Posterior vena cava (tissue), 2 donors: ENCODE measurements at regions not wholly inside any gene's neighbourhood (a gene's known extent, or its start where the extent isn't known, plus 50 kb on each side); places are given as distances from the start of the nearest gene placed in this dataset.

ENCODE experiments used
- DNase-seq: peaks from one replicate; pipeline ENCODE4 v3.0.0-alpha.2; 2020; ENCODE audit warnings: low spot score
- intact Hi-C, 2 donors: fragments of 100-400 bp; cut with DNase I; formaldehyde crosslinking; loops; one replicate each; pipeline versions ENCODE4 v1.14.1 to v1.14.2; 2022 to 2023
- donor health status: DM: yes; HTN: yes; CAD: no.
- donor health status: DM: yes; HTN: yes; CAD: no.

DNA sequence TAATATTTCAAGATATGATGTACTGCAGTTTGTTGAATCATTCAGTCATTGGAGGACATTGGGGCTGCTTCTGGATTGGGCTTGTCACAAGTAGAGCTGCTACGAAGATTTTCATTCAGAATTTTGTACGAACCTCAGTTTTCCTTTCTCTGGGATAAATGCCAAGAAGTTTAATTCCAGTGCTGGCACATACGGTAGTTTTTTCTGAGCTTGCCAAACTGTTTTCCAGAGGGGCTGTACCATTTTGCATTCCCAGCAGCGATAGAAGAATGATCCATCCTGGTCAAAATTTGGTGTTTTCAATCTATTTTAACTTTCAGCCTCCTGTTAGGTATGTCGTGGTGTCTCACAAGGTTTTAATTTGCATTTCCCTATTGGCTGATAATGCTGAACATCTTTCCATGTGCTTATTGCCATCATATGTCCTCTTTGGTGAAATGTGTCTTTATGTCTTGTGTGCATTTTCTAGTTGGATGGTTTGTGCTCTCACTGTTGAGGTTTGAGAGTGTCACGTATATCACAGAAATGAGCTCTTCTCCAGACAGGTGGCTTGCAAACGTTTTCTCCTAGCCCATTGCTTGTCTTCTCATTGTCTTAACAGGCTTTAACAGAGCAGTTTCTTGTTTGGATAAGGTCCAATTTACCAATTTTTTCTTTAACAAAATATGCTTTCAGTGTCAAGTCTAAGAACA is 612.6 kb downstream of the GALR1 start:
- intact Hi-C loops = no loop called here
- no peak for DNase-seq

DNA sequence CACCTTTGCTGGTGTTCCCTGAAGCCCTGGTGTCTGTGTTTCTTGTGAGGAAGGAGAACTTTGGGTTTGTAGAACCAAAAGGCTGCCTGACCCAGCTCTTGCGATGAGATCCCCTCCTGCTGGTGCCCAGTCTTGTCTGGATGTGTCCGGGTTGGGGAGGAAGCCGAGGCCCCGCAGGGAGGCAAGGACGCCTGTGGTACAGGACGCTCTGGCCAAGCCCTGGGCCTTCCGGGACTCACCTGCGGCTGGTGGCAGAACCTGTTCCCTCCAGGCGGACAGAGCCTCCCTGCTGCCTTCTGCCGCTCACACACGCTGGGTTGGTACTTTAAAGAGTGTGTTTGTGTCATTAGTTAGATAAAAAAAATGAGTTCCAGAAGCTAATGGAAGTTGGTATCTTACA is 616.2 kb downstream of the GALR1 start:
- no peak for DNase-seq
- intact Hi-C loops = no loop called here

GRCh38 chr18:77866351-77866750 is 616.7 kb downstream of the GALR1 start:
- intact Hi-C loops = no loop called here
- DNase-seq = no peak

DNA sequence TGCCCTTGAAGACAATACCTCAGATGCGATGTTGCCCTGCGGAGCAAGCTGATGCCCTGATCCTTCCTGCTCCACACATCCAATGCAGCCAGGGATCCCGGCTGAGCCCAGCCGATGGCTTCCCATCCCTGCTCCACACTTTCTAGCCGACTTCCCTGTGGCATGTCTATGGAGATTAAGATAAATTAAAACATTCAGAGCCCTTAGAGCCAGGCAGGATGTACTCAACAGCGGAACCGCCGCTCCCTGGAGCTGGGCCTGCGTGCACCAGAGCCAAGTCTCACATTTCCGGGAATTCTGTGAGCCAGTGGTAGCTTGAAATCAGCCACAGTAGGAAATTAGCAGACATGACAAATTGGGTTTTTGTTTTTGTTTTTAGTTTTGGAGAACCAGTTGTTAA is 620.6 kb downstream of the GALR1 start:
- intact Hi-C loops = no loop called here
- no peak for DNase-seq

DNA sequence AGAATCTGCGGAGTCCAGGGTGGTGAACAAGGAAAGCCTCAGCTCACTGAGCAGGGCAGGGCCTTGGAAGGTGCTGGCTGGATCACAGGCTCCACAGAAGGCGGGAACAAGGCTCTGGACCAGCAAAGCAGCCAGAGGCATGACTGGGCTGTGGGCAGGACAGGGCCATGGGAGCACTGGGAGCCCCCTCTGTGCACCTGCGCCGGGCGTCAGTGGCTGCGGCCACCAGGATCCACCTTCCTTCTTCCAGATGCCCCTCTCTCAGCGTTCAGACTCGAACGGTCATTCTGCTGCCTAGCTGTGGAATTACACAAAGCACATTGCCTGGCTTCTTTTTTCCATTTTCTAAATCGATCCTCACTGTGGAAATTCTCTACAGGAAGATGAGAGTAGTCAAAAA is 621.2 kb downstream of the GALR1 start:
- no peak for DNase-seq
- intact Hi-C loops = no loop called here

DNA sequence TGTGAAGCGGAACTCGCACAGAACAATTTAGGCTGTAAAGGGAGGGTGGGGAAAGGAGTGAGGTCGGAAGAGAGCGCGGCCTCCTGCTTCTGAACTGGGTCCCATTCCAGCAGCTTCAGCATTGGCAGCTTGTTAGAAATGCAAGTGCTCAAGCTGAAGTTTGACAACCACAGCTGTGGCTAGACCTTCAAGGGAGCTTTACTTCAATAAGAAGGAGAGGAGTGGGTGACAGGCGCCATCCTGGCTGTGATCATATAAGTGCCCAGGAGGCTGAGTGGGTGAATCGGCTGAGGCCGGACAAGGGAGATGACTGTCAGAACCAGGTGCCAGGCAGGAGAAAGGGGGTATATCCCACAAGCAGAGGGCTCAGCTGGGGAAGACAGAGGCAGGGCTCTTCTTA is 622.5 kb downstream of the GALR1 start:
- DNase-seq = no peak
- intact Hi-C loops = no loop called here

DNA sequence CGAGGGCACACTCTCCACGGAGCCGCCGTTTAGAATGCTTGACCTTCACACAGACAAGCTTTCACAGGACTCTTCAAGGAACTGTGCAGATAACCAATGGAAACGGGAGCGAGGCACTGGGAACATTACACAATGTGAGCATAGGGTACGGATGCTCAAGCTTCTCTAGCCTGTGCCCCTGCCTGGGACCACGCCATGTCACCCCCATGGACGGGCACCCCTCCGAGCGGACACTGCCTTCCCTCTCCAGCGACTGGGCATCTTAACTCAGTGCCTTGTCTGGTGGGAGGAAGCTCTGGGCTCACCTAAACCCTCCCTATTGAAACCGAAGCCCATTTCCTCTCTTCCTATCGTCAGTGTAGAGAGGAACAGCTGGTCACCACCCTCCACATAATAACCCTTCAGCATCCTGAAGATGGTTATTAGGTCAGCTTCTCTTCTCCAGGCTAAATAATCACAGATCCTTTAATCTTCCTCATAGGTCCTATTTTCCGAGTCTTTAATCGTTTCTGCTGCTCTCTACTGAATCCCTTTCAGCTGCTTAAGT is 626.7 kb downstream of the GALR1 start:
- DNase-seq = no peak
- intact Hi-C loops = no loop called here

DNA sequence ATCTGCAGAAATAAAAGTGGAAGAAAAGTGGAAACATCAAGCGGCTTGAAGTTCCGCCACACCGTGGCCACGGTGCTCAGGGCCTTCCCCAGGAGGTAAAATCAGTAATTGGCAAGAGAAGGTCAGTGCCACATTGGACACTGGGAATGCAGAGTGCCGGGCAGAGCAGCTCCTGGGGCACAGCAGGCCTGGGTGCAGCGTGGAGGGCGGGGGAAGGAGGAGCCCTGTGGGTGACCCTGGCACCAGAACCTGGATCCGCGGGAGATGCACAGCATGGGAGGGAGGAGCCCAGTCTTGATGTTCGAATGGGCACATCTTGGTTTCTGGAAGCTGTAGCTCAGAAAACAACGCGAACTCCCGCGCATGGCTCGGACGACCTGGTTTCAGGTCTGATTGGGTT is 630.2 kb downstream of the GALR1 start:
- intact Hi-C loops = no loop called here
- DNase-seq = no peak

DNA sequence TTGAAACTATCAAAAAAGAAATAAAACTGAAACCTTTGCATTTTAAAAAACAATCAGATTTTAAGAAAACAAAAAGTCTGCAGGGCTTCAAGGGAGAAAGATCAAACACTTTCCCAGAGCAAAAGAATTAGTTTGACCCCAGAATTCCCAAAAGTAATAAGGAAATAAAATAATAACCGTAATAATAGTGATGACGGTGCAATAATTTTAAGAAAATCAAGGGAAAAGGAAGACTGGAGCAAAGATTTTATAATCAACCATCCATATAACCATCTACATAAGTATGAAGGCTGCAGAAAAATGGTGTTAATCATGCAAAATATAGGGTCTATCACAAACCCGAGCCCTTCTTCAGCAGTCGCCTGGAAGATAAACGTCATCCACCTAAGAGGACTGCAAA is 634.8 kb downstream of the GALR1 start:
- intact Hi-C loops = no loop called here
- no peak for DNase-seq

GRCh38 chr18:77894060-77894459 is 644.4 kb downstream of the GALR1 start:
- intact Hi-C loops = no loop called here
- no peak for DNase-seq

DNA sequence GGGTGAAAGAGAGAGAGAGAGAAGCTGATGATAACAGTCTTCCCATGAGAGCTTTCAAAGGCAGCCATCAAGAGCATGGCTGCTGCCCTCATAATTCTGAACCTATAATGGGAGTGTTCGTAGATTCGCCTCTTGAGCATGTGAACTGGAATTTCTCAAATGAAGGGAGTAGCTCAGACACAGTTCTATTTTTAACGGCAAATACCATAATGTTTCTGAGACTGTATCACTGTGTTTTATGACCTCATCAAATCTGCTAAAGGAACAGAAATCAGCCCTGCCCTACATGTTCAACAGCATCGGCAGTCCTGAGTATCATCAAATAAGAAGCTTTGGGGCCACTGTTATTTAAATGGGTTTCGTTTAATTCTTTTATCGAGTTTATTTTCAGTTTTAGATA is 645.6 kb downstream of the GALR1 start:
- no peak for DNase-seq
- intact Hi-C loops = no loop called here

GRCh38 chr18:77896586-77897252 is 647.1 kb downstream of the GALR1 start:
- intact Hi-C loops = no loop called here
- DNase-seq = no peak

DNA sequence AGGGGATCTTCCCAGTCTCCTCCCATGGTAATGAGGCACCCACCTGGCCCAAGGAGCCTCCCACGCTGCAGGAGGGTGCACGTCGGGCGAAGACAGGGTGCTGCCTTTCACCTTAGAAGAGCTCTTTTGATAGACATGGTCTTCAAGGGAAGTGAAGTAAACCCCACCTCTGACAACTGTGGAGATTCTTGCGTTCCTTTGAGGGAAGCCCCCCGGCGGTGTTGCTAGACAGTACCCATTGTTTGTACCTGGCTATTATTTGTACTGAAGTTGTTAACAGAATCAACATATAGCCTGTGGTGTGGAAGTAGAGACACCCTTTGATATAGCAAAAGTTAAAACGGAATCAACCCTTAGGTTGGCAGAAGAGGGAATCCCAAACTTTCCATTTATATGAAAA is 648.0 kb downstream of the GALR1 start:
- intact Hi-C loops = no loop called here
- DNase-seq = no peak

- no peak for DNase-seq
These were observed 650.5 kb downstream of the GALR1 start for GRCh38 chr18:77899972-77900754.

DNA sequence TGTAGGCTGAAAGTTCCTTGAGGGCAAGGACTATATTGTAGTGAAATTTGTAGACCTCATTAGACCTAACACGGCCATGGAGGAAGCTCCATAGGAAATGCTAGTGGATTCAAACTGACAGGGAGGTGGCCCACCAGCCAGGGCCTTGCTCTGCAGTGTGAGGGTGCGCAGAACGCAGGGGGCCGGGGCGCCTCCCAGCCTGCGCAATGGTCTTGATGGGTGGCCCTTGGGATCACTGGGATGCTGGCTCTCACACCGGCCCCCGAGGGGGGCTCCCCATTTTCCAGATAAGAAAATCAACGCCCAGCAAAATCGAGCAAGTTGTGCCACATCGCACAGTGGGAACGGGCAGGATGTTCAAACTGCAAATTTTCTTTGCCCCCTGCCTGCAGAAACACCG is 655.4 kb downstream of the GALR1 start:
- intact Hi-C loops = no loop called here
- DNase-seq = no peak

More at GRCh38 chr18:77899972-77900754, 650.5 kb downstream of the GALR1 start:
- intact Hi-C loops = loop anchor here in 1 of 2 donors (5.0 kb wide), 1 partner anchor 1667 kb away; no protein-coding TSS in a partner anchor

- DNase-seq = no peak
- intact Hi-C loops = no loop called here
These were observed 655.9 kb downstream of the GALR1 start for GRCh38 chr18:77905449-77906055.

DNA sequence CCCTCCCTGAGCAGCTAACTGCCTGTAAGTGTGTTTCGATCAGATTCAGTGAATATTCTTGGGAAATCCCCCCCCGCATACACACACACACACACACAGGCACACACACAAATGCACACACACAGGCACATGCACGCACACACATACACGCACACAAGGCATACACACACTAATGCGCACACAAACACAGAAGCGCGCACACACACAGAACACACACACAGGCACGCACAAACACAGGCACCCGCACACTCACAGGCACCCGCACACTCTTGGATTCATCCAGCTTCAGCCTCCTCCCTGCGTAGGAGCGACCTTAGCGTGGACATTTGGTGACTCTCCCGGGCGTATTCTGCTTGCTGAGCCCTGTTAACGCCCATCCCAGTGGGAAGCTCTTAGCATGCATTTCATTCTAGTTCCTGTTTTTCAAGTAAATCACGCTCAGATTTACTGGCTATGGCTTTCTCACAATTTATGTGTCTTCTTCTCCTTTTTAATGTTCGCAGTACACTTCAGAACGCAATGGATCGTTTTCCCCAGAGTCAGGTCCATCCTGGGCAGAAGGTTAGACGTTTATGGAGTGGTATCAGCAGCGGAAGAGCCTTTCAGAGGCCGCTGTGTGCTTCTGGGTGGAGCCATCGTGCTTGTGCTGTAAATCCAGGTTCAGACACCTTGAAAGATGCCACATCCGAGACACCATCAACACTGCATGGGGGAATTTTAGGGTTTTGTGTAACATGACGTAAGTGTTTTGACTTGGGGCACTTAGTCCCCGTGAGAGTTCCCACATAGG is 656.6 kb downstream of the GALR1 start:
- intact Hi-C loops = no loop called here
- no peak for DNase-seq

GRCh38 chr18:77910347-77910746 is 660.7 kb downstream of the GALR1 start:
- intact Hi-C loops = no loop called here
- DNase-seq = no peak

- intact Hi-C loops = no loop called here
- no peak for DNase-seq
These were observed 662.4 kb downstream of the GALR1 start for GRCh38 chr18:77911971-77912605.
